ENCODE measurements at regions not wholly inside any gene's neighbourhood (a gene's known extent, or its start where the extent isn't known, plus 50 kb on each side); places are given as distances from the start of the nearest gene placed in this dataset.
"Not testable (repeated sequence)": the region's sequence is repeated elsewhere in the genome, so short reads cannot be mapped to it uniquely, and the experiment has no call there.

GRCh38 chr2:138066139-138066806 is 102.0 kb downstream of the HNMT start:
- H3K4me3 ChIP-seq (ENCODE audit: control insufficient read depth in 1 of 7, extremely low read depth in 1 of 7, insufficient read depth in 4 of 7, low read depth in 2 of 7, low read length in 6 of 7): no peak overlapping the region
- ChIA-PET CTCF (no interaction called here), POLR2A (no interaction called here)
- H3K27me3 ChIP-seq (replicated peaks in 2 of 5; ENCODE audit: control insufficient read depth in 4 of 5, insufficient read depth in 5 of 5, low read length in 4 of 5): no peaks in the 10 kb centered on the region
- DNase-seq: no peak
- peaks cover 0 to 5% (median 0%) of the 10 kb centered on the region in 4 experiments for H3K4me1 ChIP-seq (ENCODE audit: control extremely low read depth in 1 of 4, control insufficient read depth in 4 of 4, insufficient read depth in 4 of 4, low read length in 3 of 4)
- WGBS (ENCODE audit: insufficient coverage): no CpG with 5 or more reads among the region's 3 CpGs
- no peak overlapping the region for H3K27ac ChIP-seq (ENCODE audit: insufficient read depth in 1 of 2, low read depth in 1 of 2, low read length in 2 of 2, poor library complexity in 1 of 2, severe bottlenecking in 2 of 2)
- H3K36me3 ChIP-seq (ENCODE audit: control insufficient read depth in 4 of 4, insufficient read depth in 4 of 4, low read length in 3 of 4): no peaks in the 10 kb centered on the region
- H3K9me3 ChIP-seq (ENCODE audit: control extremely low read depth in 1 of 5, control insufficient read depth in 4 of 5, insufficient read depth in 2 of 5, low read depth in 1 of 5, low read length in 4 of 5): peaks cover 0 to 2% (median 0%) of the 10 kb centered on the region in 5 experiments

GRCh38 chr2:138066841-138067240 is 102.6 kb downstream of the HNMT start:
- WGBS (ENCODE audit: insufficient coverage): 100% methylated on average over 1 of the region's 1 CpG
- Histone ChIP-seq H3K27me3 (replicated peaks in 2 of 5; ENCODE audit: control insufficient read depth in 4 of 5, insufficient read depth in 5 of 5, low read length in 4 of 5) (no peaks in the 10 kb centered on the region), H3K27ac (ENCODE audit: insufficient read depth in 1 of 2, low read depth in 1 of 2, low read length in 2 of 2, poor library complexity in 1 of 2, severe bottlenecking in 2 of 2) (no peak overlapping the region), H3K36me3 (ENCODE audit: control insufficient read depth in 4 of 4, insufficient read depth in 4 of 4, low read length in 3 of 4) (no peaks in the 10 kb centered on the region), H3K4me1 (ENCODE audit: control extremely low read depth in 1 of 4, control insufficient read depth in 4 of 4, insufficient read depth in 4 of 4, low read length in 3 of 4) (peaks cover 0 to 5% (median 0%) of the 10 kb centered on the region in 4 experiments), H3K9me3 (ENCODE audit: control extremely low read depth in 1 of 5, control insufficient read depth in 4 of 5, insufficient read depth in 2 of 5, low read depth in 1 of 5, low read length in 4 of 5) (peaks cover 0 to 2% (median 0%) of the 10 kb centered on the region in 5 experiments), H3K4me3 (ENCODE audit: control insufficient read depth in 1 of 7, extremely low read depth in 1 of 7, insufficient read depth in 4 of 7, low read depth in 2 of 7, low read length in 6 of 7) (no peak overlapping the region)
- ChIA-PET CTCF (no interaction called here), POLR2A (no interaction called here)
- no peak for DNase-seq

- DNase-seq; POLR2A ChIA-PET; H3K4me3 ChIP-seq (ENCODE audit: control insufficient read depth in 1 of 7, extremely low read depth in 1 of 7, insufficient read depth in 4 of 7, low read depth in 2 of 7, low read length in 6 of 7); H3K36me3 ChIP-seq (ENCODE audit: control insufficient read depth in 4 of 4, insufficient read depth in 4 of 4, low read length in 3 of 4); H3K9me3 ChIP-seq (ENCODE audit: control extremely low read depth in 1 of 5, control insufficient read depth in 4 of 5, insufficient read depth in 2 of 5, low read depth in 1 of 5, low read length in 4 of 5); CTCF ChIA-PET; H3K27ac ChIP-seq (ENCODE audit: insufficient read depth in 1 of 2, low read depth in 1 of 2, low read length in 2 of 2, poor library complexity in 1 of 2, severe bottlenecking in 2 of 2); H3K4me1 ChIP-seq (ENCODE audit: control extremely low read depth in 1 of 4, control insufficient read depth in 4 of 4, insufficient read depth in 4 of 4, low read length in 3 of 4); H3K27me3 ChIP-seq (replicated peaks in 2 of 5; ENCODE audit: control insufficient read depth in 4 of 5, insufficient read depth in 5 of 5, low read length in 4 of 5): not testable (repeated sequence)
- no CpG with 5 or more reads among the region's 2 CpGs for WGBS (ENCODE audit: insufficient coverage)
Measured at GRCh38 chr2:138068669-138069068, 104.4 kb downstream of the HNMT start.

- 97% methylated on average over 6 of the region's 7 CpGs for WGBS (ENCODE audit: insufficient coverage)
- not testable (repeated sequence) for H3K36me3 ChIP-seq (ENCODE audit: control insufficient read depth in 4 of 4, insufficient read depth in 4 of 4, low read length in 3 of 4)
Measured at GRCh38 chr2:138071042-138071719, 106.9 kb downstream of the HNMT start.

DNA sequence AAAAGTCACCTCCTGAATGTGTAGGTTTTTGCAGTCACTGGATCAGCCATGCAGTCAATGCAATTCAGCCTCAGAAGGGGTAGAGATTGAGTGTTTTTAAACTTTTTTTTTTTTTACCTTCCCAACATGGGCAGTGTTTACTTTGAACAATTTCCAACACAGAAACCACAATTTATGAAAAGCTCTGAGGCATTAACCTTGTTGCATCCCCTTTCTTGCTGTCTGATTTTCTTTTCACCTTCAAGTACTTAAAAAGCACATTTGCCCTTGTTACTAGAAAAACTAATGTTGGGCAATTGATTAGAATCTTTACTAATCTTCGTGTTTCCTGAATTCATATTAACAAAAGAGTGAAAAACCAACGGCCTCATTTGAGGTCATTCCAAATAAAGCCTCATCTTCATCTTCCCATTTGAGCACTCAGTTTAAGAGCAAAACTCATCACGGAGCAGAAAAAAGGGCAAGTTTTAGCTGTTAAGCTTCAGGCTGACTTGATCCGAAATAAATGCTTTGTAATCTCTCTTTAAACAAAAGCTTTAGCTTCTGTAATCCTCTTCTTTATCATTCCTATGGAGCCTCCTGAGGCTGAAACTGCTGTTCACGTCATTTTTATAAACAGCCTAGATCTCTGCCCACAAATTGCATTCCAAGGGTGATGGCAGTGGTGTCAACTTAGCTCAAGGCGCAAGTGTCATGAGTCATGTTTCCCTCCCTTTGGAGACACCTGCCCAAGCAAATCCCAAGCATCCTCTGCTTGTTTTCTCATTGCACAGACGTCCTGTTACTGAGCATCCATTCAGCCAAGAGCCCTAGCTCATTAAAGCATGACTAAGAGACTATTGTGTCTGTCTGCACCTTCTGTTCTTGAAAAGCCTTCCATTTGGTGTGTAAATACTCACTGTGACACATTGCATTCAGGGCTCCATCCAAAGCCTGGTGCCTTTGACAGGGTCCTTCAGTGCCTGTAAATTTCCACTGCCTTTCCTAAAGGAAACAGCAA is 107.7 kb downstream of the HNMT start:
- H3K27ac ChIP-seq (ENCODE audit: insufficient read depth in 1 of 2, low read depth in 1 of 2, low read length in 2 of 2, poor library complexity in 1 of 2, severe bottlenecking in 2 of 2): no peak overlapping the region
- no peaks in the 10 kb centered on the region for H3K36me3 ChIP-seq (ENCODE audit: control insufficient read depth in 4 of 4, insufficient read depth in 4 of 4, low read length in 3 of 4)
- no peak for DNase-seq
- H3K9me3 ChIP-seq (ENCODE audit: control extremely low read depth in 1 of 5, control insufficient read depth in 4 of 5, insufficient read depth in 2 of 5, low read depth in 1 of 5, low read length in 4 of 5): no peaks in the 10 kb centered on the region
- no peaks in the 10 kb centered on the region for H3K27me3 ChIP-seq (replicated peaks in 2 of 5; ENCODE audit: control insufficient read depth in 4 of 5, insufficient read depth in 5 of 5, low read length in 4 of 5)
- CTCF ChIA-PET: interaction anchor here (0.6 kb wide), 1 partner anchor 14 kb away, joined by 3 read pairs; no protein-coding TSS in a partner anchor
- WGBS (ENCODE audit: insufficient coverage): 90% methylated on average over 7 of the region's 7 CpGs
- H3K4me3 ChIP-seq (ENCODE audit: control insufficient read depth in 1 of 7, extremely low read depth in 1 of 7, insufficient read depth in 4 of 7, low read depth in 2 of 7, low read length in 6 of 7): no peak overlapping the region
- POLR2A ChIA-PET: no interaction called here
- H3K4me1 ChIP-seq (ENCODE audit: control extremely low read depth in 1 of 4, control insufficient read depth in 4 of 4, insufficient read depth in 4 of 4, low read length in 3 of 4): peaks cover 0 to 5% (median 0%) of the 10 kb centered on the region in 4 experiments

More at GRCh38 chr2:138071042-138071719, 106.9 kb downstream of the HNMT start:
- H3K4me3 ChIP-seq (ENCODE audit: control insufficient read depth in 1 of 7, extremely low read depth in 1 of 7, insufficient read depth in 4 of 7, low read depth in 2 of 7, low read length in 6 of 7); DNase-seq; CTCF ChIA-PET; H3K4me1 ChIP-seq (ENCODE audit: control extremely low read depth in 1 of 4, control insufficient read depth in 4 of 4, insufficient read depth in 4 of 4, low read length in 3 of 4); H3K27me3 ChIP-seq (replicated peaks in 2 of 5; ENCODE audit: control insufficient read depth in 4 of 5, insufficient read depth in 5 of 5, low read length in 4 of 5); H3K27ac ChIP-seq (ENCODE audit: insufficient read depth in 1 of 2, low read depth in 1 of 2, low read length in 2 of 2, poor library complexity in 1 of 2, severe bottlenecking in 2 of 2); H3K9me3 ChIP-seq (ENCODE audit: control extremely low read depth in 1 of 5, control insufficient read depth in 4 of 5, insufficient read depth in 2 of 5, low read depth in 1 of 5, low read length in 4 of 5): not testable (repeated sequence)
- POLR2A ChIA-PET: interaction anchor here (0.5 kb wide), 1 partner anchor 549 kb away, joined by 5 read pairs; no protein-coding TSS in a partner anchor

DNA sequence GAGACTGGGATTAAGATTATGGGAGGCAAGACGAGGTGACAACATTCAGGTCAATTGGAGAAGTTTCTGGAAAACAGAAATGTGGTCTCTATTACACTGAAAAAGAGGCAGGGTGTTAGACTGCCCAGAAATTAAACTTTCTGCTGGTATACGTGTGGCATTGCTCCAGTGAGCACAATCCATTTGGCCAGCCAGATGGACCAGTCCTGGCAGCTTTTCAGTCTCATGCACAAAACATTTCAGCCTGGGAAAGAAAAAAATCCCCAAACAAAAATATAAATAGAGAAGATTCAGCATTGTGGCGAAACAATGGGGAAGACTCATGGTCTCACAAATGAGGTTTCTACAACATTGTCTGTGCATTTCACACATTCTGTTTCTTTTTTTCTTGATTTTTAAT is 113.9 kb downstream of the HNMT start:
- DNase-seq: no peak
- ChIA-PET POLR2A (no interaction called here), CTCF (interaction anchor here (0.9 kb wide), 1 partner anchor 12 kb away, joined by 3 read pairs; no protein-coding TSS in a partner anchor)
- Histone ChIP-seq H3K4me1 (ENCODE audit: control extremely low read depth in 1 of 4, control insufficient read depth in 4 of 4, insufficient read depth in 4 of 4, low read length in 3 of 4) (no peaks in the 10 kb centered on the region), H3K36me3 (ENCODE audit: control insufficient read depth in 4 of 4, insufficient read depth in 4 of 4, low read length in 3 of 4) (no peaks in the 10 kb centered on the region), H3K27me3 (replicated peaks in 2 of 5; ENCODE audit: control insufficient read depth in 4 of 5, insufficient read depth in 5 of 5, low read length in 4 of 5) (no peaks in the 10 kb centered on the region), H3K9me3 (ENCODE audit: control extremely low read depth in 1 of 5, control insufficient read depth in 4 of 5, insufficient read depth in 2 of 5, low read depth in 1 of 5, low read length in 4 of 5) (no peaks in the 10 kb centered on the region), H3K4me3 (ENCODE audit: control insufficient read depth in 1 of 7, extremely low read depth in 1 of 7, insufficient read depth in 4 of 7, low read depth in 2 of 7, low read length in 6 of 7) (no peak overlapping the region), H3K27ac (ENCODE audit: insufficient read depth in 1 of 2, low read depth in 1 of 2, low read length in 2 of 2, poor library complexity in 1 of 2, severe bottlenecking in 2 of 2) (no peak overlapping the region)
- WGBS (ENCODE audit: insufficient coverage): 90% methylated on average over 2 of the region's 3 CpGs
